RWPE2 (cell line): ENCODE measurements at regions not wholly inside any gene's neighbourhood (a gene's known extent, or its start where the extent isn't known, plus 50 kb on each side); places are given as distances from the start of the nearest gene placed in this dataset.

ENCODE experiments used
- ATAC-seq: fragments of 200-7000 bp; cut with Tn5 transposase; 3 replicates; pipeline ENCODE4 v1.9.1; 2021; ENCODE audit warnings: low read depth
- DNase-seq: peaks from one replicate; pipeline ENCODE4 v3.0.0-alpha.2; 2020; ENCODE audit warnings: low spot score
- H3K27ac ChIP-seq: fragments of 450-650 bp; 2 replicates; pipeline ENCODE4 v1.5.1; 2017; ENCODE audit warnings: mild to moderate bottlenecking; ENCODE audit not compliant: poor library complexity, severe bottlenecking
- H3K27me3 ChIP-seq: fragments of 250-450 bp; sonication (Bioruptor Pico); 2 replicates; pipeline ENCODE4 v1.5.1; 2021; ENCODE audit warnings: mild to moderate bottlenecking, moderate library complexity; ENCODE audit not compliant: insufficient read depth, poor library complexity, severe bottlenecking
- H3K36me3 ChIP-seq: fragments of 250-450 bp; sonication (Bioruptor Pico); 2 replicates; pipeline ENCODE4 v1.5.1; 2020; ENCODE audit warnings: low read depth, mild to moderate bottlenecking, moderate library complexity
- H3K4me1 ChIP-seq: fragments of 250-450 bp; sonication (Bioruptor Pico); 2 replicates; pipeline ENCODE4 v1.5.1; 2021; ENCODE audit warnings: mild to moderate bottlenecking, moderate library complexity; ENCODE audit not compliant: insufficient read depth, poor library complexity, severe bottlenecking
- H3K4me3 ChIP-seq: fragments of 250-450 bp; sonication (Bioruptor Pico); 2 replicates; pipeline ENCODE4 v1.5.1; 2021; ENCODE audit warnings: mild to moderate bottlenecking, moderate library complexity; ENCODE audit not compliant: severe bottlenecking
- H3K9me3 ChIP-seq: fragments of 250-450 bp; sonication (Bioruptor Pico); 2 replicates; pipeline ENCODE4 v1.5.1; 2021; ENCODE audit warnings: mild to moderate bottlenecking, moderate library complexity; ENCODE audit not compliant: severe bottlenecking
- TF ChIP-seq, protein P1 (sequence below): fragments of 450-650 bp; IDR thresholded peaks from one replicate; pipeline ENCODE4 v1.5.1; 2017; ENCODE audit warnings: mild to moderate bottlenecking, moderate library complexity; ENCODE audit not compliant: poor library complexity, severe bottlenecking

- Histone ChIP-seq H3K9me3 (no peaks in the 10 kb centered on the region), H3K4me1 (no peaks in the 10 kb centered on the region), H3K27me3 (no peaks in the 10 kb centered on the region), H3K36me3 (no peaks in the 10 kb centered on the region), H3K27ac (no peak overlapping the region), H3K4me3 (no peak overlapping the region)
- DNase-seq (no peak), ATAC-seq (no peak)
- TF ChIP-seq, protein P1, sequence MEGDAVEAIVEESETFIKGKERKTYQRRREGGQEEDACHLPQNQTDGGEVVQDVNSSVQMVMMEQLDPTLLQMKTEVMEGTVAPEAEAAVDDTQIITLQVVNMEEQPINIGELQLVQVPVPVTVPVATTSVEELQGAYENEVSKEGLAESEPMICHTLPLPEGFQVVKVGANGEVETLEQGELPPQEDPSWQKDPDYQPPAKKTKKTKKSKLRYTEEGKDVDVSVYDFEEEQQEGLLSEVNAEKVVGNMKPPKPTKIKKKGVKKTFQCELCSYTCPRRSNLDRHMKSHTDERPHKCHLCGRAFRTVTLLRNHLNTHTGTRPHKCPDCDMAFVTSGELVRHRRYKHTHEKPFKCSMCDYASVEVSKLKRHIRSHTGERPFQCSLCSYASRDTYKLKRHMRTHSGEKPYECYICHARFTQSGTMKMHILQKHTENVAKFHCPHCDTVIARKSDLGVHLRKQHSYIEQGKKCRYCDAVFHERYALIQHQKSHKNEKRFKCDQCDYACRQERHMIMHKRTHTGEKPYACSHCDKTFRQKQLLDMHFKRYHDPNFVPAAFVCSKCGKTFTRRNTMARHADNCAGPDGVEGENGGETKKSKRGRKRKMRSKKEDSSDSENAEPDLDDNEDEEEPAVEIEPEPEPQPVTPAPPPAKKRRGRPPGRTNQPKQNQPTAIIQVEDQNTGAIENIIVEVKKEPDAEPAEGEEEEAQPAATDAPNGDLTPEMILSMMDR = no peak
These were observed 1217.8 kb upstream of the LRRTM3 start for GRCh38 chr10:65708057-65708456.

- H3K27me3 ChIP-seq = no peaks in the 10 kb centered on the region
- DNase-seq (no peak), ATAC-seq (no peak)
- no peaks in the 10 kb centered on the region for H3K4me1 ChIP-seq
- no peak overlapping the region for H3K27ac ChIP-seq
- H3K36me3 ChIP-seq = no peaks in the 10 kb centered on the region
- H3K4me3 ChIP-seq = no peak overlapping the region
- H3K9me3 ChIP-seq = no peaks in the 10 kb centered on the region
- TF ChIP-seq, protein P1 = no peak
These were observed 1215.5 kb upstream of the LRRTM3 start for GRCh38 chr10:65710306-65710705.

DNA sequence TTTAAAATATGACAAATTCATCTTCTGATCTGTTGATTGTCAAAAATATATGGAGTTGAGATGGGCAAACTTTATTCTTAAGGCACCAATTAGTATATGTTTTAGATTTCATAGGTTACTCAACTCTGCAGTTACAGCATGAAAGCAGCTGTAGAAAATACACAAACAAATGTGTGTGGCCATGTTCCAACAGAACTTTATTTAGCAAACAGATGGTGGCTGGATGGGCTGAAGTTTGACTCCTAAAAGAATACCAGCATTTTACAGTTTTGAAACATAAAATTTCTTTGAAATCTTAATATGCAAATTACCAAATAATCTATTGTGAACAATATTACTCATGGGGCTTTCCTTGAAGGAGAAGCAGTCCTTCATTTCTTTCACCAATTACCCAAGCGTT, 1206.0 kb upstream of the LRRTM3 start:
- no peak for DNase-seq
- TF ChIP-seq, protein P1 = no peak
- peaks cover 3% of the 10 kb centered on the region for H3K27me3 ChIP-seq

GRCh38 chr10:65720901-65721300, 1204.9 kb upstream of the LRRTM3 start:
- H3K4me1 ChIP-seq = no peaks in the 10 kb centered on the region
- no peaks in the 10 kb centered on the region for H3K9me3 ChIP-seq
- TF ChIP-seq, protein P1 = no peak
- no peaks in the 10 kb centered on the region for H3K36me3 ChIP-seq
- no peak overlapping the region for H3K4me3 ChIP-seq
- no peak for DNase-seq
- H3K27me3 ChIP-seq = peaks cover 3% of the 10 kb centered on the region
- H3K27ac ChIP-seq = no peak overlapping the region
- no peak for ATAC-seq

More for the DNA sequence above, 1206.0 kb upstream of the LRRTM3 start:
- Histone ChIP-seq H3K9me3 (no peaks in the 10 kb centered on the region), H3K4me3 (no peak overlapping the region), H3K27ac (no peak overlapping the region), H3K36me3 (no peaks in the 10 kb centered on the region), H3K4me1 (no peaks in the 10 kb centered on the region)
- ATAC-seq = no peak

DNA sequence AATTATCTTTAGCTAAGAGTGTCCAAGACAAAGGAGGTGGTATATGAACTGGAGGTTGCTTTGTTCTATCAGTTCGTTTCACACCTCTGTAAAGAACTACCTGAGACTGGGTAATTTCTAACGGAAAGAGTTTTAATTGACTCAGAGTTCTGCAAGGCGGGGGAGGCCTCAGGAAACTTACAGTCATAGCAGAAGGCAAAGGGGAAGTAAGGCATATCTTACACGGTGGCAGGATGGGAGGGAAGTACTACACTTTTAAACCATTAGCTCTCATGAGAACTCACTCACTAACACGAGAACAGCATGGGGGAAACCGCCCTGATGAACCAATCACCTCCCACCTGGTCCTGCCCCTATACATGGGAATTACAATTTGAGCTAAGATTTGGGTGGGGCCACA, 1202.3 kb upstream of the LRRTM3 start:
- H3K9me3 ChIP-seq = no peaks in the 10 kb centered on the region
- TF ChIP-seq, protein P1 = no peak
- no peak for ATAC-seq

More for the DNA sequence above, 1202.3 kb upstream of the LRRTM3 start:
- Histone ChIP-seq H3K27me3 (no peaks in the 10 kb centered on the region), H3K36me3 (no peaks in the 10 kb centered on the region), H3K4me1 (no peaks in the 10 kb centered on the region), H3K27ac (no peak overlapping the region), H3K4me3 (no peak overlapping the region)
- DNase-seq = no peak
